ENCODE measurements at regions not wholly inside any gene's neighbourhood (a gene's known extent, or its start where the extent isn't known, plus 50 kb on each side); places are given as distances from the start of the nearest gene placed in this dataset.

DNA sequence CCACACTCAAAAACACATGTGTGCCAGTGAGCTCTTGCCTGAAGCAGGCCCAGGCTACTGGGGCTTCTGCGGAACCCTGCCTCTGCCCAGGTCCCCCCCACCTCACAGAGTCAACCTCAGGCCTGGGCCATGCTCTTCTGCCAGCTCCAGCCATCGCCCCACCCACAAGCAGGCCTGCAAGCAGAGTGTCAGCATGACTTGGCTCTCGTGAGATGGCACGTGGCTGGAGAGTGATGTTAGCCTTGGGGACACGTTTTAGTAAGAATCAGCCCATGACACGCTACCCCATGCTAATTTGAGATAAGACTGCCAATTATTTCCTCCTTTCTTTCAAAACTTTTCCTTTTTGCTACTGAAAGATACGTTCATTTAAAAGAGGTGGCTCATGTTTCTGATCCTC lies 351.7 kb downstream of the IRX2 start:
- intact Hi-C loops (cut with micrococcal nuclease) = no loop called here
- H2AFZ ChIP-seq (ENCODE audit: low read depth, low read length, poor library complexity, severe bottlenecking) = no peak overlapping the region
- CTCF ChIA-PET = no interaction called here

DNA sequence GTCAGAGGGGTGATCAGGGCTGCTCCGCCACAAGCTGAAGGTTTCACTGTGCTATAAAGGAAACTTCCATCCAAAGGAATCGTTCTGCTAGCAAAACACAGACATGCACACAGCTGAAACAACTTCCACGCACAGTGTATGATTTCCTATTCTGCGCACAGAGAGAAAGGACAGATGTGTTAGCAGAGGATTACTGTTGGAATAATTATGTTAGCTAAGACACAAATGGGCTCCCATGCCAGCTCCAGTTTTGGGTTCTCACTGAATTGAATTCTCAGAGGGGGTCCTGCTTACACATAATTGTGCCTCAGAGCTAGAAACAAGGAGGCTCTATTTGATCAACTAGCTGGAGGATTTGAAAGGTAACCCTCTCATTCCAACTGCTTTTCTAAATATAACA lies 352.4 kb downstream of the IRX2 start:
- ATAC-seq (no peak), DNase-seq (ENCODE audit: low read depth, low spot score) (no peak)
- H3K9me2 ChIP-seq (ENCODE audit: insufficient read depth) = no peaks in the 10 kb centered on the region
- H3K4me1 ChIP-seq (ENCODE audit: control insufficient read depth in 1 of 2, insufficient read depth in 2 of 2, low read length in 2 of 2) = no peaks in the 10 kb centered on the region
- H4K20me1 ChIP-seq (ENCODE audit: insufficient read depth) = no peaks in the 10 kb centered on the region
- H3K9ac ChIP-seq (ENCODE audit: low read length) = no peak overlapping the region
- ChIA-PET RAD21 (ENCODE audit: low non-redundant PET in 1 of 2, low total read pairs in 2 of 2, uncharacterized antibody in 2 of 2, unreplicated experiment in 2 of 2) (no interaction called here), POLR2A (no interaction called here), CTCF (no interaction called here)
- H3K27me3 ChIP-seq (ENCODE audit: insufficient read depth, low read length) = no peaks in the 10 kb centered on the region
- intact Hi-C loops (cut with micrococcal nuclease) = no loop called here
- H3K4me2 ChIP-seq (ENCODE audit: low read length) = no peak overlapping the region
- no peak overlapping the region for H3K4me3 ChIP-seq (replicated peaks in 1 of 2; ENCODE audit: low read depth in 1 of 2, low read length in 2 of 2)
- TF ChIP-seq YY1 (IDR thresholded peaks at IDR 0.05; ENCODE audit: extremely low read depth, insufficient replicate concordance, low read depth, low read length) (no peak), CBX3 (IDR thresholded peaks at IDR 0.05; ENCODE audit: low read depth) (no peak), SIN3A (IDR thresholded peaks at IDR 0.05; ENCODE audit: low read depth) (no peak), RAD21 (IDR thresholded peaks at IDR 0.05; ENCODE audit: low read depth) (no peak), EZH2 (IDR thresholded peaks at IDR 0.05) (no peak), TCF7L2 (IDR thresholded peaks at IDR 0.05; ENCODE audit: borderline replicate concordance, extremely low read depth, insufficient read depth, insufficient read length) (no peak), CEBPB (IDR thresholded peaks at IDR 0.05; ENCODE audit: low read depth) (no peak), POLR2A (IDR thresholded peaks at IDR 0.05; ENCODE audit: borderline replicate concordance, extremely low read depth, insufficient read depth, insufficient read length) (no peak), EZH2phosphoT487 (IDR thresholded peaks at IDR 0.05; ENCODE audit: borderline replicate concordance) (no peak), ZFX (IDR thresholded peaks at IDR 0.05) (no peak), JUND (IDR thresholded peaks at IDR 0.05) (no peak), ELF1 (IDR thresholded peaks at IDR 0.05; ENCODE audit: borderline replicate concordance, low read depth) (no peak), SRF (IDR thresholded peaks at IDR 0.05; ENCODE audit: low read depth) (no peak), ZNF274 (IDR thresholded peaks at IDR 0.05; ENCODE audit: low read depth, low read length) (no peak), POLR2AphosphoS5 (IDR thresholded peaks at IDR 0.05; ENCODE audit: low read depth, low read length) (no peak)
- TF ChIP-seq, protein P1, sequence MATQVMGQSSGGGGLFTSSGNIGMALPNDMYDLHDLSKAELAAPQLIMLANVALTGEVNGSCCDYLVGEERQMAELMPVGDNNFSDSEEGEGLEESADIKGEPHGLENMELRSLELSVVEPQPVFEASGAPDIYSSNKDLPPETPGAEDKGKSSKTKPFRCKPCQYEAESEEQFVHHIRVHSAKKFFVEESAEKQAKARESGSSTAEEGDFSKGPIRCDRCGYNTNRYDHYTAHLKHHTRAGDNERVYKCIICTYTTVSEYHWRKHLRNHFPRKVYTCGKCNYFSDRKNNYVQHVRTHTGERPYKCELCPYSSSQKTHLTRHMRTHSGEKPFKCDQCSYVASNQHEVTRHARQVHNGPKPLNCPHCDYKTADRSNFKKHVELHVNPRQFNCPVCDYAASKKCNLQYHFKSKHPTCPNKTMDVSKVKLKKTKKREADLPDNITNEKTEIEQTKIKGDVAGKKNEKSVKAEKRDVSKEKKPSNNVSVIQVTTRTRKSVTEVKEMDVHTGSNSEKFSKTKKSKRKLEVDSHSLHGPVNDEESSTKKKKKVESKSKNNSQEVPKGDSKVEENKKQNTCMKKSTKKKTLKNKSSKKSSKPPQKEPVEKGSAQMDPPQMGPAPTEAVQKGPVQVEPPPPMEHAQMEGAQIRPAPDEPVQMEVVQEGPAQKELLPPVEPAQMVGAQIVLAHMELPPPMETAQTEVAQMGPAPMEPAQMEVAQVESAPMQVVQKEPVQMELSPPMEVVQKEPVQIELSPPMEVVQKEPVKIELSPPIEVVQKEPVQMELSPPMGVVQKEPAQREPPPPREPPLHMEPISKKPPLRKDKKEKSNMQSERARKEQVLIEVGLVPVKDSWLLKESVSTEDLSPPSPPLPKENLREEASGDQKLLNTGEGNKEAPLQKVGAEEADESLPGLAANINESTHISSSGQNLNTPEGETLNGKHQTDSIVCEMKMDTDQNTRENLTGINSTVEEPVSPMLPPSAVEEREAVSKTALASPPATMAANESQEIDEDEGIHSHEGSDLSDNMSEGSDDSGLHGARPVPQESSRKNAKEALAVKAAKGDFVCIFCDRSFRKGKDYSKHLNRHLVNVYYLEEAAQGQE (IDR thresholded peaks at IDR 0.05; ENCODE audit: low read depth) = no peak
- TF ChIP-seq, protein P2, sequence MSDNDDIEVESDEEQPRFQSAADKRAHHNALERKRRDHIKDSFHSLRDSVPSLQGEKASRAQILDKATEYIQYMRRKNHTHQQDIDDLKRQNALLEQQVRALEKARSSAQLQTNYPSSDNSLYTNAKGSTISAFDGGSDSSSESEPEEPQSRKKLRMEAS (IDR thresholded peaks at IDR 0.05) = no peak
- TF ChIP-seq, protein P3, sequence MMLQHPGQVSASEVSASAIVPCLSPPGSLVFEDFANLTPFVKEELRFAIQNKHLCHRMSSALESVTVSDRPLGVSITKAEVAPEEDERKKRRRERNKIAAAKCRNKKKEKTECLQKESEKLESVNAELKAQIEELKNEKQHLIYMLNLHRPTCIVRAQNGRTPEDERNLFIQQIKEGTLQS (IDR thresholded peaks at IDR 0.05) = no peak
- no peaks in the 10 kb centered on the region for H3K36me3 ChIP-seq (ENCODE audit: control insufficient read depth in 1 of 2, insufficient read depth in 2 of 2, low read length in 2 of 2)
- BruUV-seq (replicated peaks) = no TSS peak
- no peak overlapping the region for H2AFZ ChIP-seq (ENCODE audit: low read depth, low read length, poor library complexity, severe bottlenecking)
- H3K79me2 ChIP-seq (ENCODE audit: insufficient read depth, low read length) = no peaks in the 10 kb centered on the region
- H3K9me3 ChIP-seq (ENCODE audit: control insufficient read depth in 1 of 2, insufficient read depth in 1 of 2, low read depth in 1 of 2, low read length in 2 of 2) = peaks cover 0 to 10% of the 10 kb centered on the region in 2 experiments; a peak in 1 of 4 replicates
- H3K27ac ChIP-seq (ENCODE audit: low read depth, low read length) = no peak overlapping the region

More for the DNA sequence above, 351.7 kb downstream of the IRX2 start:
- no peaks in the 10 kb centered on the region for H3K4me1 ChIP-seq (ENCODE audit: control insufficient read depth in 1 of 2, insufficient read depth in 2 of 2, low read length in 2 of 2)
- H3K9ac ChIP-seq (ENCODE audit: low read length) = no peak overlapping the region
- no peaks in the 10 kb centered on the region for H3K9me2 ChIP-seq (ENCODE audit: insufficient read depth)
- H3K4me2 ChIP-seq (ENCODE audit: low read length) = no peak overlapping the region
- H3K27ac ChIP-seq (ENCODE audit: low read depth, low read length) = no peak overlapping the region
- H3K27me3 ChIP-seq (ENCODE audit: insufficient read depth, low read length) = no peaks in the 10 kb centered on the region
- ChIA-PET RAD21 (ENCODE audit: low non-redundant PET in 1 of 2, low total read pairs in 2 of 2, uncharacterized antibody in 2 of 2, unreplicated experiment in 2 of 2) (no interaction called here), POLR2A (no interaction called here)
- ATAC-seq = no peak
- no peak for DNase-seq (ENCODE audit: low read depth, low spot score)
- peaks cover 0 to 16% of the 10 kb centered on the region in 2 experiments; a peak in 1 of 4 replicates for H3K9me3 ChIP-seq (ENCODE audit: control insufficient read depth in 1 of 2, insufficient read depth in 1 of 2, low read depth in 1 of 2, low read length in 2 of 2)
- H4K20me1 ChIP-seq (ENCODE audit: insufficient read depth) = no peaks in the 10 kb centered on the region
- BruUV-seq (replicated peaks) = no TSS peak
- H3K36me3 ChIP-seq (ENCODE audit: control insufficient read depth in 1 of 2, insufficient read depth in 2 of 2, low read length in 2 of 2) = no peaks in the 10 kb centered on the region
- H3K4me3 ChIP-seq (replicated peaks in 1 of 2; ENCODE audit: low read depth in 1 of 2, low read length in 2 of 2) = no peak overlapping the region
- H3K79me2 ChIP-seq (ENCODE audit: insufficient read depth, low read length) = no peaks in the 10 kb centered on the region
- TF ChIP-seq ELF1 (IDR thresholded peaks at IDR 0.05; ENCODE audit: borderline replicate concordance, low read depth) = no peak
- TF ChIP-seq, protein P3 (IDR thresholded peaks at IDR 0.05) = no peak
- no peak for TF ChIP-seq SIN3A (IDR thresholded peaks at IDR 0.05; ENCODE audit: low read depth)
- TF ChIP-seq TCF7L2 (IDR thresholded peaks at IDR 0.05; ENCODE audit: borderline replicate concordance, extremely low read depth, insufficient read depth, insufficient read length) = no peak
- no peak for TF ChIP-seq FOSL1 (IDR thresholded peaks at IDR 0.05; ENCODE audit: low read depth)
- no peak for TF ChIP-seq EZH2phosphoT487 (IDR thresholded peaks at IDR 0.05; ENCODE audit: borderline replicate concordance)

Measured in HCT116 (cell line).